Stomach (tissue), 4 donors: ENCODE measurements at regions not wholly inside any gene's neighbourhood (a gene's known extent, or its start where the extent isn't known, plus 50 kb on each side); places are given as distances from the start of the nearest gene placed in this dataset.

ENCODE experiments used
- EP300 ChIP-seq: sonication (generic); formaldehyde crosslinking; IDR thresholded peaks from one replicate; pipeline ENCODE4 v1.6.1; 2017; ENCODE audit warnings: antibody characterized with exemption
- POLR2A ChIP-seq, 4 donors: fragments of 450-650 bp; IDR thresholded peaks; one replicate each; pipeline ENCODE4 v1.6.1; 2016; ENCODE audit warnings: antibody characterized with exemption in 4 of 4, control low read depth in 2 of 4, mild to moderate bottlenecking in 1 of 4, moderate library complexity in 1 of 4
- TF ChIP-seq, protein P1 (sequence below), 7 experiments: fragments of 450-650 bp in 4 of 7; fragments of 200-600 bp in 3 of 7; sonication (generic) in 3 of 7; IDR thresholded peaks; one replicate each; pipeline ENCODE4 v1.5.1; 2016 to 2019; ENCODE audit warnings: antibody characterized with exemption in 7 of 7, control low read depth in 2 of 7, mild to moderate bottlenecking in 1 of 7

GRCh38 chr6:105494688-105495087, 91.8 kb upstream of the PREP start:
- TF ChIP-seq, protein P1, sequence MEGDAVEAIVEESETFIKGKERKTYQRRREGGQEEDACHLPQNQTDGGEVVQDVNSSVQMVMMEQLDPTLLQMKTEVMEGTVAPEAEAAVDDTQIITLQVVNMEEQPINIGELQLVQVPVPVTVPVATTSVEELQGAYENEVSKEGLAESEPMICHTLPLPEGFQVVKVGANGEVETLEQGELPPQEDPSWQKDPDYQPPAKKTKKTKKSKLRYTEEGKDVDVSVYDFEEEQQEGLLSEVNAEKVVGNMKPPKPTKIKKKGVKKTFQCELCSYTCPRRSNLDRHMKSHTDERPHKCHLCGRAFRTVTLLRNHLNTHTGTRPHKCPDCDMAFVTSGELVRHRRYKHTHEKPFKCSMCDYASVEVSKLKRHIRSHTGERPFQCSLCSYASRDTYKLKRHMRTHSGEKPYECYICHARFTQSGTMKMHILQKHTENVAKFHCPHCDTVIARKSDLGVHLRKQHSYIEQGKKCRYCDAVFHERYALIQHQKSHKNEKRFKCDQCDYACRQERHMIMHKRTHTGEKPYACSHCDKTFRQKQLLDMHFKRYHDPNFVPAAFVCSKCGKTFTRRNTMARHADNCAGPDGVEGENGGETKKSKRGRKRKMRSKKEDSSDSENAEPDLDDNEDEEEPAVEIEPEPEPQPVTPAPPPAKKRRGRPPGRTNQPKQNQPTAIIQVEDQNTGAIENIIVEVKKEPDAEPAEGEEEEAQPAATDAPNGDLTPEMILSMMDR (IDR thresholded peaks at IDR 0.05), result no peak
- TF ChIP-seq POLR2A (IDR thresholded peaks at IDR 0.05) (no peak), EP300 (no peak)
